ENCODE measurements at regions not wholly inside any gene's neighbourhood (a gene's known extent, or its start where the extent isn't known, plus 50 kb on each side); places are given as distances from the start of the nearest gene placed in this dataset.
A peak's percentile ranks its signal among the peaks of the same experiment; 100 is the strongest.
"Not testable (repeated sequence)": the region's sequence is repeated elsewhere in the genome, so short reads cannot be mapped to it uniquely, and the experiment has no call there.

DNA sequence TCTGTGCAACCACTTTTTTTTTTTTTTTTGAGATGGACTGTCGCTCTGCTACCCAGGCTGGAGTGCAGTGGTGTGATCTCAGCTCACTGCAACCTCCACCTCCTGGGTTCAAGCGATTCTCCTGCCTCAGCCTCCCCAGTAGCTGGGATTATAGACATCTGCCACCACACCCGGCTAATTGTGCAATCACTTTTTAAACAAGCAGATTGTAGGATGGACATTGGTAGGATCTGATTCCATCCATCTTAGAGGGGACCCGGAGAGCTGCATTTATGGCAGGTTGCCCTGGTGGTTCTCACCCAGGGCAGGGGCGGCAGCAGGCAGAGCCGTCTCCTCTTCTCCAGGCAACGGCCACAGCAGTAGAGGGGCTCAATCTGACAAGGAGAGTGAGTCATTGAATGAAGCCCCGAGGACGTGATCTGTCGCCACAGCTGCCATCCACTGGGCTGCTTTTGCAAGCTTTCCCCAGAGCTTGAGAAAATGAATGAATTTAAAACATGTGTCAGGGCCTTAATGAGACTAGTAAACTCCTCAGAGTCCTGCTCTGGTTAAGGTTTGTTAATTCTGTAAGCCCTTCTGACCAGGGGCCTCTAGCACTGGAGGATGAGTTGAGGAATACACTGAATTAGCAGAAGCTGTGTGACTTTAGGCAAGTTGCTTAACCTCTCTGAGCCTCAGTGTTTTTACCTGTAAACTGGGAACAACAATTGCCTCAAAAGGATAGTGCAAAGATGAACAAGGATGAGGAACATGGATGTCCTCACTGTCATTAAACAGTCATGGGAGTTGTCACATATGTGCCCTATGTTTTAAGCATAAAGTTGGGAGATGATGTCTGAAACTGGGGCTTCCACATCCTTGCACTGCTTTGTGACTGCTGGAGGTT is 129.1 kb downstream of the ASB7 start:
- H3K27me3 ChIP-seq (ENCODE audit: control insufficient read depth in 1 of 2, insufficient read depth in 2 of 2, low read length in 2 of 2) = no peaks in the 10 kb centered on the region
- no peak overlapping the region for H3K9ac ChIP-seq (ENCODE audit: low read length)
- H3K36me3 ChIP-seq (ENCODE audit: insufficient read depth, low read length) = no peaks in the 10 kb centered on the region
- H3K4me1 ChIP-seq (ENCODE audit: insufficient read depth, low read length) = peaks cover 14% of the 10 kb centered on the region
- H3K27ac ChIP-seq (ENCODE audit: low read depth, low read length) = no peak overlapping the region
- H3K4me3 ChIP-seq (ENCODE audit: low read depth in 1 of 2, low read length in 2 of 2) = no peak overlapping the region
- no peaks in the 10 kb centered on the region for H3K9me3 ChIP-seq (ENCODE audit: low read length)

DNA sequence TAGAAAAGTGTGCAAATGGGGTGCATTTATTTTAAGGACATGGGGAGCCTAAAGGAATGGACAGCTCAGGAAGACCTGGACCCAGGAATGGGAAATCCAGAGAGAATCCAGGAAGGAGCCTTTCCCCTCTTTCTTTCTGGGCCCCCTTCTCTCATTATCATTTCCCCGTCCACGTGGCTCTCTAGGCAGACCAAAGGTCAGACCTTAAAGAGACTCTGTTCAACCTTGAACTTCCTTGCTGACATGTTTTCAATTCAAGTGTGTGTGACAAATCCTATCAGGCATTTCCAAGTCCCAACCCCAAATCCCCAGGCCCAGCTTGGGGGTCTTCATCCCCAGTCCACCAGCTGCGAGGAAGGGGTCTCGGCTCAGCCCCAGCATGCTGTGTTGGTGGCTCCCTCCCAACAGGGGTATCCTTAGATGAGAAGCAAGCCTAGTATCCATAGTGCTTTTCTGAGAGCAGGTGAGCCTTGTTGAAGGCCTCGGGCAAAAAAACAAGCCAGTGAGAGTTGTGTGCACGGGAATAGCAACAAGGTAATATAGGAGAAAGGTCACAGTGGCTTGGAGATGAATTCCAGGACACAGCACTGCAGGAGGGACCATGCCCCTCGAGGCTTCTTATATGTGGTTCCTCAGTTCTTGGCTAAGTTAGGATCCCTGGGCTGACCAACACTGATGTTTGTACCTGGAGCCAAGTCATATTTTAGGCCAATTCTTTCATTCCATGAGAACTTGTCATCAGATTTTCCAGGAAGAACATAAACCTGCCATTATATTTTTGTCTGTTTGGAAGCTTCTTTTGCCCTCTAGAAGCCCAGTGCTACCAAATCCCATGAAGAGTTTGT is 130.0 kb downstream of the ASB7 start:
- H3K4me1 ChIP-seq (ENCODE audit: insufficient read depth, low read length) = peaks cover 14% of the 10 kb centered on the region
- H3K27me3 ChIP-seq (ENCODE audit: control insufficient read depth in 1 of 2, insufficient read depth in 2 of 2, low read length in 2 of 2) = no peaks in the 10 kb centered on the region
- H3K4me3 ChIP-seq (ENCODE audit: low read depth in 1 of 2, low read length in 2 of 2) = no peak overlapping the region
- no peaks in the 10 kb centered on the region for H3K36me3 ChIP-seq (ENCODE audit: insufficient read depth, low read length)
- H3K9me3 ChIP-seq (ENCODE audit: low read length) = no peaks in the 10 kb centered on the region
- no peak overlapping the region for H3K9ac ChIP-seq (ENCODE audit: low read length)
- peak overlapping the region; percentile 25 for H3K27ac ChIP-seq (ENCODE audit: low read depth, low read length)

DNA sequence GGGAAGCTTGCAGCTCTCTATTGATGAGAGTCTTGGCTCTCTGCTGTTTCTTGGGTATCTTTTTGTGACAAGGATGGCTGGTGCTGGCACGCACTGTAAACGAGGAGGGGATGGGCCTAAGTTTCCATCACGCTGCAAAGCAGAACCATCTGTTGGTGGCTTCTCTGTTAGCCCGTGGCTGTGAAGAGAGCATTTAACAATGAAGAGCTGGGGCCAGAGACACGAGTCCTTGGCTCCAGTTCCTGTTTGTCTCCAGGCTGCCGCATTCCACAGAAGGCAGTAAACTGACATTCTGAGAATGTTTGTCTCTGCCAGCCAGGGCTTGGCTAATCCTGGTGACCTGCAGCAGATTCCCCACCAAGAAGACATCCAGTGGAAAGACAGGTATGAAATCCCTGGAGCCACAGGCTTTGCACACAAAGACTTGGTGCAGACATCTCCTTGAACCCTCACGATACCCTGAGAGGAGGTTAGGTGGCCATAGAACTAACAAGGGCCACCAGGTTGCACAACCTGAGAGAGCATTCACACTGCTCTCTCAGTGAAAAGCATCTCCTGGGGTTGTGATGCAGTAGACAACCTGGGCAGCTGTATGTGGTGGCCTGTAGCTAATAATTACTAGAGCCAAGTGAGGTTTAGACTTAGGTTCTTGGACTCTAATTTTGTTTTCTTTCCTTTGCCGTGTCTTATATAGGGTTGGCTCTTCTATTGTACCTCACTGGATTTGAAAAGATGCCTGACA is 130.9 kb downstream of the ASB7 start:
- no peaks in the 10 kb centered on the region for H3K9me3 ChIP-seq (ENCODE audit: low read length)
- H3K27me3 ChIP-seq (ENCODE audit: control insufficient read depth in 1 of 2, insufficient read depth in 2 of 2, low read length in 2 of 2) = no peaks in the 10 kb centered on the region
- no peak overlapping the region for H3K9ac ChIP-seq (ENCODE audit: low read length)
- H3K27ac ChIP-seq (ENCODE audit: low read depth, low read length) = peak overlapping the region; percentile 25
- H3K4me3 ChIP-seq (ENCODE audit: low read depth in 1 of 2, low read length in 2 of 2) = no peak overlapping the region
- peaks cover 14% of the 10 kb centered on the region for H3K4me1 ChIP-seq (ENCODE audit: insufficient read depth, low read length)
- no peaks in the 10 kb centered on the region for H3K36me3 ChIP-seq (ENCODE audit: insufficient read depth, low read length)

DNA sequence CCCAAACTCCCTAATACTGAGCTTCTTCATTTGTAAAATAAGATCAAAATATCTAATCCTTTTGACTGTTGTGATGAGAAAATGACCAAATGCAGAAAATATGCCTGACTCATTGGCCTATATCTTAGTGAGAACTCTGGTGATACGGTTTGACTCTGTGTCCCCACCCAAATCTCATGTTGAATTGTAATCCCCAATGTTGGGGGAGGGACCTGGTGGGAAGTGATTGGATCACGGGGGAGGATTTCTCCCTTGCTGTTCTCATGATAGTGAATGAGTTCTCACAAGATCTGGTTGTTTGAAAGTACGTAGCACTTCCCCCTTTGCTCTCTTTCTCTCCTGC is 131.4 kb downstream of the ASB7 start:
- H3K9ac ChIP-seq (ENCODE audit: low read length); H3K27ac ChIP-seq (ENCODE audit: low read depth, low read length); H3K36me3 ChIP-seq (ENCODE audit: insufficient read depth, low read length); H3K27me3 ChIP-seq (ENCODE audit: control insufficient read depth in 1 of 2, insufficient read depth in 2 of 2, low read length in 2 of 2); H3K4me3 ChIP-seq (ENCODE audit: low read depth in 1 of 2, low read length in 2 of 2); H3K9me3 ChIP-seq (ENCODE audit: low read length): not testable (repeated sequence)
- peaks cover 14% of the 10 kb centered on the region for H3K4me1 ChIP-seq (ENCODE audit: insufficient read depth, low read length)

DNA sequence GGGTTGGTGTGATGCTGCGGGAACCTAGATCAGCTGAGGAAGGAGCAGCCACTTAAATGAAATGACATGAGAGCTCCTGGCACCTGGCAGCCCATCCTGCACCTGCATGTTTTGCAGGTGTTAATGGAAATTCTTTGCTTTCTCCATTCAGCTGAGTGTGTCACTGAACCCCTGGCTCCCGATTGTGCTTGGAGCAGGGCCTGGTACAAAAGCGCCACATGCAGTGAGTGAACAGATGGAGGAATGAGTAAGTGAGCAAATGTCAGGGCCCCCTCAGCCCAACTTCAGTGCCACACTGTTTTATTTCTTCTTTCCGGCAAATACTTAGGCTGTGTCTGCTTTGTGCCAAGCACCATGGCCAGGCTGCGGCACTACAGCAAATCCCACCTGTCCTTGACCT is 132.2 kb downstream of the ASB7 start:
- no peak overlapping the region for H3K9ac ChIP-seq (ENCODE audit: low read length)
- H3K4me3 ChIP-seq (ENCODE audit: low read depth in 1 of 2, low read length in 2 of 2) = no peak overlapping the region
- no peaks in the 10 kb centered on the region for H3K27me3 ChIP-seq (ENCODE audit: control insufficient read depth in 1 of 2, insufficient read depth in 2 of 2, low read length in 2 of 2)
- no peak overlapping the region for H3K27ac ChIP-seq (ENCODE audit: low read depth, low read length)
- H3K4me1 ChIP-seq (ENCODE audit: insufficient read depth, low read length) = peaks cover 14% of the 10 kb centered on the region
- no peaks in the 10 kb centered on the region for H3K36me3 ChIP-seq (ENCODE audit: insufficient read depth, low read length)
- no peaks in the 10 kb centered on the region for H3K9me3 ChIP-seq (ENCODE audit: low read length)

DNA sequence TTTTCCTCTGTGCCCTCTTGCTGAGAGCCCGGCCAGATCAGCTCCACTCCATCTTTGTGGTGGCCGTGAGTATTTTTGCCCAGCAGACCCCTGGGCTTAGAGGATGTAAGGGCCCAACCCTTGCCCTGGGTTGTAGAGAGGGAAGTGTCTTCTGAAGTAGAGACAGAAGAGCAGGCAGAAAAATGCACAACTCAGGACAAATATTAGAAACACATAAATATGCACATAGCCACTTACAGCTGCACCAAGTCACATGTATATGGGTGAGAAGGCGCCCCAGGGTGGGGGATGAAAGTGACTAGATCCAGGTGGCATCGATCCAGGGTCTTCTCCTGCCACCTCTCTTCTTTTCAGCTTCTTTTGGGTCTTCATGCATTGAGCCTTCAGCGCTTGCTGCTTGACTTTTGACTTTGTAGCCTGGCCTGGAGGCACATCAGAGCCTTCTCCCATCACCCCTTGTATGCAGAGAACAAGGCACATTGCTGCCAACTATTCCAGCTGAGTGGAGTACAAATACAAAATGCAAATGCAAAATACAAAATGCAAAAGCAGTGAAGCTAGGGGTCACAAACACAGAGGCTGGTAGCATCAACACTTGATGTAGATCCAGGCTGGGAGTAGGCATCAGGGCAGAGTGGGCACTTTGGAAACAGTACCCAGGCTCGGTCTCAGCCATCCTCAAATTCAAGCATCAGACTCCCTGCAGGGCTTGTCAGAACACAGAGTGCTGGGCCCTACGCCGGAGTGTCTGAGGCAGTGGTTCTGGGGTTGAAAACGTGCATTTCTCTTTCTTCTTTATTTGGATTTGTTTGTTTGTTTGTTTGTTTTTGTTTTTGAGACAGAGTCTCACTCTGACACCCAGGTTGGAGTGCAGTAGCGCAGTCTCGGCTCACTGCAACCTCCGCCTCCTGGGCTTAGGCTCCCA is 133.0 kb downstream of the ASB7 start:
- Histone ChIP-seq H3K27me3 (ENCODE audit: control insufficient read depth in 1 of 2, insufficient read depth in 2 of 2, low read length in 2 of 2) (no peaks in the 10 kb centered on the region), H3K36me3 (ENCODE audit: insufficient read depth, low read length) (no peaks in the 10 kb centered on the region), H3K9me3 (ENCODE audit: low read length) (no peaks in the 10 kb centered on the region), H3K4me3 (ENCODE audit: low read depth in 1 of 2, low read length in 2 of 2) (no peak overlapping the region), H3K27ac (ENCODE audit: low read depth, low read length) (no peak overlapping the region), H3K4me1 (ENCODE audit: insufficient read depth, low read length) (peaks cover 14% of the 10 kb centered on the region), H3K9ac (ENCODE audit: low read length) (no peak overlapping the region)

DNA sequence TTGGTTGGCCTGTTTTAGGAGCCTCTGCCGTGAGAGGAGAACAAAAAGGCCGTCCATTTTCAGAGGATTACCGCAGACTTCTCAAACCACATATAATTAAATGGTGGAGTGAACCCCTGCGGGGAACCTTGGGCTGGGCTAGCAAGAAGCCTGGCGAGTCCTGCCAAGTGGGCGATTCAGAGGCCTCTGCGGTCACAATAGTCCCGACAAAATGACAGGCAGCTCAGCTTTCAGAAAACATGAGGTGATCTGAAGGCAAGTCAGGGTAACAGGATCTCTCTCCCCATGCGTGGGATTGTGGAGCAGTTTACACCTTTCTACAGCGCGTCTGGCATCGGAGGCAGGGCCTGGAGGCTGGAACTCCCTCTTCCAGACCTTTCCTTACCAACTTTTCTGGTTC is 134.8 kb downstream of the ASB7 start:
- no peaks in the 10 kb centered on the region for H3K36me3 ChIP-seq (ENCODE audit: insufficient read depth, low read length)
- H3K9me3 ChIP-seq (ENCODE audit: low read length) = no peaks in the 10 kb centered on the region
- peaks cover 14% of the 10 kb centered on the region for H3K4me1 ChIP-seq (ENCODE audit: insufficient read depth, low read length)
- H3K4me3 ChIP-seq (ENCODE audit: low read depth in 1 of 2, low read length in 2 of 2) = no peak overlapping the region
- H3K9ac ChIP-seq (ENCODE audit: low read length) = no peak overlapping the region
- H3K27me3 ChIP-seq (ENCODE audit: control insufficient read depth in 1 of 2, insufficient read depth in 2 of 2, low read length in 2 of 2) = no peaks in the 10 kb centered on the region
- H3K27ac ChIP-seq (ENCODE audit: low read depth, low read length) = no peak overlapping the region

DNA sequence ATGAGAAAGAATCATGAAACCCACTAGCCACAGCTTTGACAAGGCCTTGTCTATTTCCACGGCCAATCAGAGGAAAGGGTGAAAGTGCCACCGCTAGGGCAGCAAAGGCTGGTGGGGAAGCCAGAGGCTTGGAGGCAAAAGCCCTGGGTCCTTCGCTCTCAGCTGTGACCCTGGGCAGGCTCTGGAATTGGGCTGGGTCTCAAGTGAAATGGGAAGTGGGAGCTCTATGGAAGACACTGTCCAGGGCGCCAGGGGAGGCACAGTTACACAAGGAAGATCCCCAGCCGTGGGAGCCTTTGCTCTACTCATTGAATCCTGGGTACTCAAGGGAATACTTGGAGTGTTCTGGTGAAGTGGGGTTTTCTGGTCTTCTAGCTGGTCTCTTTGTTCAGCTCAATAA is 136.2 kb downstream of the ASB7 start:
- Histone ChIP-seq H3K4me3 (ENCODE audit: low read depth in 1 of 2, low read length in 2 of 2) (no peak overlapping the region), H3K4me1 (ENCODE audit: insufficient read depth, low read length) (no peaks in the 10 kb centered on the region), H3K9me3 (ENCODE audit: low read length) (no peaks in the 10 kb centered on the region), H3K27me3 (ENCODE audit: control insufficient read depth in 1 of 2, insufficient read depth in 2 of 2, low read length in 2 of 2) (no peaks in the 10 kb centered on the region), H3K9ac (ENCODE audit: low read length) (no peak overlapping the region), H3K36me3 (ENCODE audit: insufficient read depth, low read length) (no peaks in the 10 kb centered on the region), H3K27ac (ENCODE audit: low read depth, low read length) (no peak overlapping the region)

DNA sequence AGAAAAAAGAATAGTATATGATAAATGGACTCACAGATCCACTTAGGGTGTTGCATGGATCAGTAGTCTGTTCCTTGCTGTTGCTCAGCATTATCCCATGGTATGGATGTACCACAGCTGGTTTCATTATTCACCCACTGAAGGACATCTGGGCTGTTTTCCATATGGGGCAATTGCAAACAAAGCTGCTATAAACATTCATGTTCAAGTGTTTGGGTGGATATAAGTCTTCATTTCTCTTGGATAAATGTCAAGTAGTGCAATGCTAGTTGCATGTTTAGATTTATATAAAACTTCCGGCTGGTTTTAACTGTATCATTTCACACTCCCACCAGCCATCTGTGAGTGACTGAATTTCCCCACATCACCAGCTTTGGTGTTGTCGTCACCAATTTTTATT is 137.7 kb downstream of the ASB7 start:
- Histone ChIP-seq H3K27ac (ENCODE audit: low read depth, low read length) (no peak overlapping the region), H3K4me3 (ENCODE audit: low read depth in 1 of 2, low read length in 2 of 2) (no peak overlapping the region), H3K36me3 (ENCODE audit: insufficient read depth, low read length) (no peaks in the 10 kb centered on the region), H3K9ac (ENCODE audit: low read length) (no peak overlapping the region), H3K27me3 (ENCODE audit: control insufficient read depth in 1 of 2, insufficient read depth in 2 of 2, low read length in 2 of 2) (no peaks in the 10 kb centered on the region), H3K9me3 (ENCODE audit: low read length) (no peaks in the 10 kb centered on the region), H3K4me1 (ENCODE audit: insufficient read depth, low read length) (no peaks in the 10 kb centered on the region)

DNA sequence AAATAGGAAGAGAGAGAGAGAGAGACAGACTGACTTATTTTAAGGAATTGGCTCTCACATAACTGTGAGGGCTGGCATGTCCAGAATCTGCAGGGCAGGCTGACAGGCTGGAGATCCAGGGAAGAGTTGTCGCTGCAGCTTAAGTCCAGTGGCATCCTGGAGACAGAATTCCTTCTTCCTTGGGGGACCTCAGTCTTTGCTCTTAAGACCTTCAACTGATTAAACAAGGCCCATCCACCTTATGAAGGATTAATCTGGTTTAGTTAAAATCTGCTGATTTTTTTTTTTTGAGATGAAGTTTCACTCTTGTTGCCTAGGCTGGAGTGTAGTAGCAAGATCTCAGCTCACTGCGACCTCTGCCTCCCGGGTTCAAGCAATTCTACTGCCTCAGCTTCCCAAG is 128.0 kb upstream of the ALDH1A3 start:
- Histone ChIP-seq H3K4me1 (ENCODE audit: insufficient read depth, low read length) (no peaks in the 10 kb centered on the region), H3K36me3 (ENCODE audit: insufficient read depth, low read length) (no peaks in the 10 kb centered on the region), H3K4me3 (ENCODE audit: low read depth in 1 of 2, low read length in 2 of 2) (no peak overlapping the region), H3K9me3 (ENCODE audit: low read length) (no peaks in the 10 kb centered on the region), H3K27me3 (ENCODE audit: control insufficient read depth in 1 of 2, insufficient read depth in 2 of 2, low read length in 2 of 2) (no peaks in the 10 kb centered on the region), H3K9ac (ENCODE audit: low read length) (no peak overlapping the region), H3K27ac (ENCODE audit: low read depth, low read length) (no peak overlapping the region)

Measured in muscle layer of colon (tissue), 2 donors.